H9 (cell line): ENCODE measurements at regions not wholly inside any gene's neighbourhood (a gene's known extent, or its start where the extent isn't known, plus 50 kb on each side); places are given as distances from the start of the nearest gene placed in this dataset.

Experiments
- DNase-seq: peaks from one replicate; pipeline ENCODE4 v3.0.0-alpha.2; 2017
- H2AFZ ChIP-seq: one replicate; pipeline ENCODE4 v1.6.1; 2013; ENCODE audit warnings: mild to moderate bottlenecking, low read length, control low read depth, moderate library complexity
- H2AK5ac ChIP-seq: 2 replicates; pipeline ENCODE4 v1.6.1; 2013; ENCODE audit warnings: low read length, control low read depth, mixed read lengths; ENCODE audit not compliant: insufficient read length
- H2BK120ac ChIP-seq: one replicate; pipeline ENCODE4 v1.6.1; 2013; ENCODE audit warnings: low read depth, mild to moderate bottlenecking, low read length, control low read depth, inconsistent platforms; ENCODE audit not compliant: poor library complexity, severe bottlenecking
- H2BK12ac ChIP-seq: 2 replicates; pipeline ENCODE4 v1.6.1; 2013; ENCODE audit warnings: low read length, control low read depth, mixed read lengths, low read depth; ENCODE audit not compliant: insufficient read length
- H2BK15ac ChIP-seq: 2 replicates; pipeline ENCODE4 v1.6.1; 2013; ENCODE audit warnings: low read depth, low read length, control low read depth
- H2BK20ac ChIP-seq: one replicate; pipeline ENCODE4 v1.6.1; 2013; ENCODE audit warnings: low read depth, mild to moderate bottlenecking, low read length, control low read depth, inconsistent platforms; ENCODE audit not compliant: poor library complexity, severe bottlenecking
- H2BK5ac ChIP-seq: 2 replicates; pipeline ENCODE4 v1.6.1; 2013; ENCODE audit warnings: low read length, control low read depth, mixed read lengths; ENCODE audit not compliant: insufficient read length
- H3K14ac ChIP-seq: 2 replicates; pipeline ENCODE4 v1.6.1; 2013; ENCODE audit warnings: low read length, control low read depth; ENCODE audit not compliant: insufficient read depth
- H3K18ac ChIP-seq: 2 replicates; pipeline ENCODE4 v1.6.1; 2013; ENCODE audit warnings: low read depth, mild to moderate bottlenecking, mixed read lengths, low read length, control low read depth; ENCODE audit not compliant: insufficient read length
- H3K23ac ChIP-seq: 2 replicates; pipeline ENCODE4 v1.6.1; 2013; ENCODE audit warnings: low read length, control low read depth, mixed read lengths, low read depth; ENCODE audit not compliant: insufficient read length
- H3K23me2 ChIP-seq: 2 replicates; pipeline ENCODE4 v1.6.1; 2013; ENCODE audit warnings: low read depth, mild to moderate bottlenecking, mixed read lengths, low read length, control low read depth; ENCODE audit not compliant: insufficient read length, poor library complexity, severe bottlenecking
- H3K27ac ChIP-seq: 2 replicates; pipeline ENCODE4 v1.5.1; 2013; ENCODE audit warnings: low read length, control low read depth, mixed read lengths, low read depth; ENCODE audit not compliant: insufficient read length
- H3K27me3 ChIP-seq: 2 replicates; pipeline ENCODE4 v1.6.1; 2013; ENCODE audit warnings: low read length, control low read depth, inconsistent platforms; ENCODE audit not compliant: insufficient read depth
- H3K4ac ChIP-seq: 2 replicates; pipeline ENCODE4 v1.6.1; 2013; ENCODE audit warnings: low read depth, mild to moderate bottlenecking, control low read depth, inconsistent platforms, low read length, moderate library complexity
- H3K4me1 ChIP-seq: 2 replicates; pipeline ENCODE4 v1.6.1; 2013; ENCODE audit warnings: low read length, control low read depth, inconsistent platforms; ENCODE audit not compliant: insufficient read depth
- H3K4me2 ChIP-seq: 2 replicates; pipeline ENCODE4 v1.6.1; 2013; ENCODE audit warnings: low read length, control low read depth, mixed read lengths; ENCODE audit not compliant: insufficient read length, insufficient read depth
- H3K56ac ChIP-seq: 2 replicates; pipeline ENCODE4 v1.6.1; 2013; ENCODE audit warnings: low read depth, mild to moderate bottlenecking, mixed read lengths, low read length, control low read depth; ENCODE audit not compliant: insufficient read length
- H3K79me1 ChIP-seq: 2 replicates; pipeline ENCODE4 v1.6.1; 2013; ENCODE audit warnings: low read depth, mild to moderate bottlenecking, moderate library complexity, low read length, control low read depth, inconsistent platforms; ENCODE audit not compliant: insufficient read depth, poor library complexity, severe bottlenecking
- H3K79me2 ChIP-seq: 2 replicates; pipeline ENCODE4 v1.6.1; 2013; ENCODE audit warnings: low read length, control low read depth, inconsistent platforms; ENCODE audit not compliant: insufficient read depth
- H3K9ac ChIP-seq: 2 replicates; pipeline ENCODE4 v1.6.1; 2013; ENCODE audit warnings: low read length, control low read depth, mixed read lengths; ENCODE audit not compliant: insufficient read length; ENCODE audit errors: extremely low read depth
- H3K9me3 ChIP-seq: one replicate; pipeline ENCODE4 v1.6.1; 2013; ENCODE audit warnings: low read depth, low read length, inconsistent platforms; ENCODE audit not compliant: control insufficient read depth
- H3T11ph ChIP-seq: one replicate; pipeline ENCODE4 v1.6.1; 2013; ENCODE audit warnings: mild to moderate bottlenecking, low read length, control low read depth, inconsistent platforms
- H4K20me1 ChIP-seq: one replicate; pipeline ENCODE4 v1.6.1; 2013; ENCODE audit not compliant: control insufficient read depth, insufficient read length, insufficient read depth
- H4K5ac ChIP-seq: 2 replicates; pipeline ENCODE4 v1.6.1; 2013; ENCODE audit warnings: low read depth, mild to moderate bottlenecking, mixed read lengths, low read length, control low read depth; ENCODE audit not compliant: insufficient read length
- H4K8ac ChIP-seq: replicated peaks from 2 replicates; pipeline ENCODE4 v1.6.1; 2013; ENCODE audit warnings: low read length, control low read depth, mixed read lengths, low read depth; ENCODE audit not compliant: insufficient read length
- H4K91ac ChIP-seq: 2 replicates; pipeline ENCODE4 v1.6.1; 2013; ENCODE audit warnings: low read depth, mild to moderate bottlenecking, moderate library complexity, mixed read lengths, low read length, control low read depth; ENCODE audit not compliant: insufficient read length
- H3K27ac Mint-ChIP-seq, 3 experiments: 2 replicates in 2 of 3; 3 replicates in 1 of 3; pipeline ENCODE4 v1.8.0; 2020 to 2021; ENCODE audit warnings: mixed read lengths in 3 of 3, mild to moderate bottlenecking in 1 of 3, moderate library complexity in 1 of 3
- H3K27me3 Mint-ChIP-seq: 2 replicates; pipeline ENCODE4 v1.8.0; 2021; ENCODE audit warnings: low read depth, mild to moderate bottlenecking, moderate library complexity, mixed read lengths
- H3K36me3 Mint-ChIP-seq, 3 experiments: 2 replicates in 2 of 3; 3 replicates in 1 of 3; pipeline ENCODE4 v1.8.0; 2020 to 2021; ENCODE audit warnings: low read depth in 3 of 3, mixed read lengths in 3 of 3; ENCODE audit not compliant: insufficient read depth in 1 of 3
- H3K4me1 Mint-ChIP-seq, 2 experiments: 2 replicates each; pipeline ENCODE4 v1.8.0; 2020; ENCODE audit warnings: mixed read lengths in 2 of 2
- H3K4me3 Mint-ChIP-seq, 2 experiments: 2 replicates in 1 of 2; 3 replicates in 1 of 2; pipeline ENCODE4 v1.8.0; 2020 to 2021; ENCODE audit warnings: mild to moderate bottlenecking in 2 of 2, mixed read lengths in 2 of 2, moderate library complexity in 1 of 2
- H3K9me3 Mint-ChIP-seq, 2 experiments: 2 replicates in 1 of 2; 3 replicates in 1 of 2; pipeline ENCODE4 v1.8.0; 2020; ENCODE audit warnings: mild to moderate bottlenecking in 2 of 2, mixed read lengths in 2 of 2, moderate library complexity in 1 of 2
- CTCF ChIP-seq: fragments of 200-600 bp; sonication (generic); conservative IDR thresholded peaks from 3 replicates; pipeline ENCODE4 v1.8.0; 2021; ENCODE audit warnings: antibody characterized with exemption, mild to moderate bottlenecking
- WGBS: extraction: QIAGEN DNeasy Blood & Tissue Kit; methylation state at CpG from one replicate; pipeline ENCODE4 v1.1.7; 2013; ENCODE audit warnings: missing lambda C conversion rate, low lambda C conversion rate, mixed read lengths; ENCODE audit not compliant: insufficient read length; ENCODE audit errors: extremely low coverage; 5-methylcytosine and 5-hydroxymethylcytosine counted together

GRCh38 chr1:239682046-239682445 lies 295.7 kb downstream of the CHRM3 start:
- no peak overlapping the region for H3K4me3 Mint-ChIP-seq

More at GRCh38 chr1:239682046-239682445, 295.7 kb downstream of the CHRM3 start:
- Histone ChIP-seq H4K91ac (no peak overlapping the region), H2BK5ac (no peak overlapping the region), H2BK20ac (no peak overlapping the region), H3K4ac (no peak overlapping the region), H3K56ac (no peak overlapping the region), H4K8ac (no peak overlapping the region), H3K27me3 (no peaks in the 10 kb centered on the region), H3K23me2 (no peaks in the 10 kb centered on the region), H3T11ph (no peak overlapping the region), H3K4me2 (no peak overlapping the region), H3K79me1 (no peaks in the 10 kb centered on the region), H2AK5ac (no peak overlapping the region), H3K79me2 (no peaks in the 10 kb centered on the region), H3K14ac (no peak overlapping the region), H3K18ac (no peak overlapping the region), H4K20me1 (no peaks in the 10 kb centered on the region), H3K9me3 (no peaks in the 10 kb centered on the region), H3K27ac (no peak overlapping the region), H3K4me1 (no peaks in the 10 kb centered on the region), H4K5ac (no peak overlapping the region), H3K23ac (no peak overlapping the region), H3K9ac (no peak overlapping the region), H2BK12ac (no peak overlapping the region), H2BK15ac (no peak overlapping the region), H2AFZ (no peak overlapping the region), H2BK120ac (no peak overlapping the region)
- H3K27ac Mint-ChIP-seq: no peak overlapping the region; a peak in 1 of 7 replicates
- no peak for TF ChIP-seq CTCF
- no CpG with 5 or more reads among the region's 3 CpGs for WGBS
- H3K9me3 Mint-ChIP-seq: no peaks in the 10 kb centered on the region
- no peak for DNase-seq
- peaks cover 0 to 10% (median 5%) of the 10 kb centered on the region in 3 experiments; a peak in 2 of 7 replicates for H3K36me3 Mint-ChIP-seq
- H3K27me3 Mint-ChIP-seq: no peaks in the 10 kb centered on the region
- H3K4me1 Mint-ChIP-seq: peaks cover 4 to 5% of the 10 kb centered on the region in 2 experiments
